Activated T-cell treated with anti-CD3 and anti-CD28 coated beads, Interleukin-2, amount 50 U/mL, for 4 hours (primary cell): ENCODE measurements at regions not wholly inside any gene's neighbourhood (a gene's known extent, or its start where the extent isn't known, plus 50 kb on each side); places are given as distances from the start of the nearest gene placed in this dataset.

ENCODE experiments used
- ATAC-seq, 2 donors: fragments of 200-7000 bp; cut with Tn5 transposase; one replicate each; pipeline ENCODE4 v1.10.0; 2021
- DNase-seq: peaks from one replicate; pipeline ENCODE4 v3.0.0-alpha.2; 2020
- H3K27me3 Mint-ChIP-seq: one replicate; pipeline ENCODE4 v1.8.0; 2021; ENCODE audit warnings: low read depth, mixed read lengths
- H3K36me3 Mint-ChIP-seq: one replicate; pipeline ENCODE4 v1.8.0; 2022; ENCODE audit warnings: mixed read lengths; ENCODE audit not compliant: insufficient read depth
- H3K4me1 Mint-ChIP-seq: one replicate; pipeline ENCODE4 v1.8.0; 2021; ENCODE audit warnings: low read depth, mixed read lengths
- H3K4me3 Mint-ChIP-seq: one replicate; pipeline ENCODE4 v1.8.0; 2021; ENCODE audit warnings: mild to moderate bottlenecking, moderate library complexity, mixed read lengths
- H3K9me3 Mint-ChIP-seq: one replicate; pipeline ENCODE4 v1.8.0; 2021; ENCODE audit warnings: mixed read lengths

DNA sequence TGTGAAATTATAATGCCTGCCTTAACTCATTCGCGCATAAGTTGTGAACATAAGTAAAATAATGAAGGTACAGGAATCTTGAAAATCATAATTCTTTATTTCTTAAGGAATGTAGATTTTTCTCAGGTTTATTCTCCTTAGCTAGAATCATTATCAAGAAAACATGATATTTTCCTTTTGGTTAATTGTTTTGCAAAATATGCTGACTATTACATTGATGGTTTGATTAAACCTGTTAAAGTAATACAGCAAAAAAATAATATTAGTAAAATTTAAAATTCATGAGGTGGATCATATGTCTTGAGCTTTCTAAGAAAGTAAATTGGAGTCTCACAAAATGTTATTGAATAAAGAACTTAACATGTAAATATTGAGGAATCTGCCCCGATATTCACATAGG is 178.7 kb upstream of the TRAM1L1 start:
- Mint-ChIP-seq H3K36me3 (no peaks in the 10 kb centered on the region), H3K9me3 (peaks cover 10% of the 10 kb centered on the region), H3K4me1 (no peaks in the 10 kb centered on the region), H3K4me3 (no peak overlapping the region), H3K27me3 (no peaks in the 10 kb centered on the region)
- no peak for ATAC-seq
- no peak for DNase-seq

DNA sequence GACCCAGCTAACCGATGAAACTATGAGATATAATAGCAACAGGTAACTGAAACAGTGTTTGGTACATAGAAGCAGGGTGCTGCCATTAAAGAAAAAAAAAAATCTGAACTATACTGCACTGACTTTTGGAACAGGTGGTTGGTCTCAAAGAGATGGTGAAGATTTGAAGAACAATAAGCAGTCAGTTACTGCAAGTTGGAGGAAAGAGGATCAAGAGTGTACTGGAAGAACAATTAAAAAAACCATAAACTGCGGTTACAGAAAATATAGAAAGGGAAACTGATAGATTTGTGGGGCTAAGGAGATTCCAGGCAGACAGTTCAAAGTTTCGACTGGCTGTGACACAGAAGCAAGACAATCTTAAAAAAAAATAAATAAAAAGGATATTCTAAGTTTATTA is 181.9 kb upstream of the TRAM1L1 start:
- Mint-ChIP-seq H3K4me3 (no peak overlapping the region), H3K27me3 (no peaks in the 10 kb centered on the region), H3K4me1 (no peaks in the 10 kb centered on the region), H3K36me3 (no peaks in the 10 kb centered on the region), H3K9me3 (peaks cover 10% of the 10 kb centered on the region)
- DNase-seq: no peak
- ATAC-seq: no peak

DNA sequence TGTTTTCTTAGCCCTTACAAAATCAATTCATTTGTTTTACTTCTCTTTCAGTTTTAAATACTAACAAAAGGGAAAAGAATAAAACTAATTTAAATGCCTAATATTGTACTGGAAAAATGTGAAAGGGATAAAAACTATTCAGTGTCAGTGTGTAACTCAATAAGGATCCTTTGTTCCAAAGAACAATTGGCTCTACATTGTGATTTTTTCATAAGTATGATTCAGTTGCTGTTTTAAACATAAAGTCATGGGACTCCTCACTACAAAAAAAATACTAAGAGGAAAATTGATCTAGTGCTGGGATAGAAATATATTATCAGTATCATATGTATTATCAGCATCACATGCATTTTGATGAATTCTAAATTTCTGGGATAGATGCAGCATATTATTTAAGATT is 199.4 kb upstream of the TRAM1L1 start:
- Mint-ChIP-seq H3K9me3 (no peaks in the 10 kb centered on the region), H3K27me3 (no peaks in the 10 kb centered on the region), H3K36me3 (no peaks in the 10 kb centered on the region), H3K4me3 (no peak overlapping the region), H3K4me1 (no peaks in the 10 kb centered on the region)
- DNase-seq (no peak), ATAC-seq (no peak)

DNA sequence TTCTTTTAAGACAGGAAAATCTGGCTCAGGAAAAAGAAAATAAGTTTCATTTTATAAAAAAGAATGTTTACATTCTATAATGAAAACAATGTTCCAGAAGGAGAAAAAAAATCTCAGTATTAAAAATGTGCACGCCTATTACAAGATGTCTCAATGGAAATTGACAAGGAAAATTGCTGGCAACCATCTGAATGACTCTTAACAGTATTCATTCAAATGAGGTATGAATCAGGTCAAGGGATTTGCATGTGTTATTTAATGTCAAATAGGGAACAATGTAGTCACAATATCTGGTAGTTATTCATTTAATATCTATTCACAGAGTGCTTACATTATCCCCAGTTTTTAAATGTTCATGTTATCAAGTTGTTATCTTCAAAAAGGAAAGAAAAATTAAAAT is 208.4 kb upstream of the TRAM1L1 start:
- ATAC-seq (no peak), DNase-seq (no peak)
- no peak overlapping the region for H3K4me3 Mint-ChIP-seq
- no peaks in the 10 kb centered on the region for H3K27me3 Mint-ChIP-seq
- H3K36me3 Mint-ChIP-seq: no peaks in the 10 kb centered on the region
- H3K4me1 Mint-ChIP-seq: no peaks in the 10 kb centered on the region
- no peaks in the 10 kb centered on the region for H3K9me3 Mint-ChIP-seq

DNA sequence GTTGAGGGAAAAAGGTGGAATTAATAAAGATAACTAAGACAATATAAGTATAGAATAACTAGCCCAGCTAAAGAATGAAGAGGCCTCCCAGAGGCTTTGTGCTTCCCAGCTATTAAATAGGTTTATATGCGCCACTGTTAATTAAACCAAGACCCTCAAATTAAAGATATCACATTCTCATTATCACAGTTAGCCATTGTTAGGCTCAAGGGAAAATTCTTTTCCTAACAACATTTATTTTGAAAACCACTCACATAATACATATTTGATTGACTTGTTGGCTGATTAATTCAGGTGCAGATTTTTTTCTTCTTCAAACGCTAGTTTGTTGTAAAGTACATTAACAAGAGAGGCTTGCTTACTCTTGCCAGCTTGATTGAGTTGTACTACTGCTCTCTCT is 216.8 kb upstream of the TRAM1L1 start:
- Mint-ChIP-seq H3K27me3 (no peaks in the 10 kb centered on the region), H3K36me3 (no peaks in the 10 kb centered on the region), H3K4me1 (no peaks in the 10 kb centered on the region), H3K4me3 (no peak overlapping the region), H3K9me3 (peaks cover 14% of the 10 kb centered on the region)
- DNase-seq (no peak), ATAC-seq (no peak)

DNA sequence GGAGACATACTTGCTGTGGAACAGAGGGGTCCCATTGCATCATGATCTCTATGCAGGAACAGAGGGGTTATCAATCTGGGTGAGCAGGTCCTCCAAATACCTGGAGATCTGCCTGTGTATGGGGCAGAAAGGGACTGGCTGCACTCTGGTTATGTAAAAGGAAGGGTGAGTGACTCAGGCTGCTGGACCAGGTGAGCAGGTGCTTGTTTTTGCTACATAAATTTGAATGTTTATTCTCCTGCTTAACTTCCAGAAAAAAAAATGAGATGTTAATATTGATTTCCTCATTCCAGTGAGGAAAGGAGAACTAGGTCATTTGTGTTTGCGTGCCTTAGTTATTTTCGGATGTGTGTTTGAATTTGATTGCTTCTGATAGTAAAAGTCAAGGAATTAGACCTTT is 225.8 kb upstream of the TRAM1L1 start:
- Mint-ChIP-seq H3K4me1 (no peaks in the 10 kb centered on the region), H3K36me3 (no peaks in the 10 kb centered on the region), H3K9me3 (peaks cover 20% of the 10 kb centered on the region), H3K4me3 (no peak overlapping the region), H3K27me3 (no peaks in the 10 kb centered on the region)
- ATAC-seq: no peak
- no peak for DNase-seq

DNA sequence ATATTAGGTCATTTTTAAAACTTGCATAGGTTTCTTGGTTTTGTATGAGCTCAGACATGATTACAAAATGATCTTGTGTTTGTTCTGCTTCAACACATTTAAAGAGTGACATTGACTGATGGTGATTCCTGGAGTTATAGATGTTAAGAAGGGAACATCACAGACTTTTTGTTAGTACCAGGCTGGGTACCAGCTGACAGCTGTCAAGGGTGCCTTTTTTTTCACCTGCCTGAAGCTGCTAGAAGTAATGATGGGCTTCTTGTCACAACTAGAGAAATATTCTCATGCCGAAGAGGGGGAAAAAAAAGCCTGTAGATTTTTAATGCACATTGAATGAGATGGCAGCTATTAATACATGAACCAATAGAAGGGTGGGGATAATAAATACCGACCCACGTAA is 226.6 kb upstream of the TRAM1L1 start:
- no peak overlapping the region for H3K4me3 Mint-ChIP-seq
- H3K9me3 Mint-ChIP-seq: peaks cover 14% of the 10 kb centered on the region
- no peak for DNase-seq
- H3K27me3 Mint-ChIP-seq: no peaks in the 10 kb centered on the region
- no peaks in the 10 kb centered on the region for H3K36me3 Mint-ChIP-seq
- no peak for ATAC-seq
- no peaks in the 10 kb centered on the region for H3K4me1 Mint-ChIP-seq

DNA sequence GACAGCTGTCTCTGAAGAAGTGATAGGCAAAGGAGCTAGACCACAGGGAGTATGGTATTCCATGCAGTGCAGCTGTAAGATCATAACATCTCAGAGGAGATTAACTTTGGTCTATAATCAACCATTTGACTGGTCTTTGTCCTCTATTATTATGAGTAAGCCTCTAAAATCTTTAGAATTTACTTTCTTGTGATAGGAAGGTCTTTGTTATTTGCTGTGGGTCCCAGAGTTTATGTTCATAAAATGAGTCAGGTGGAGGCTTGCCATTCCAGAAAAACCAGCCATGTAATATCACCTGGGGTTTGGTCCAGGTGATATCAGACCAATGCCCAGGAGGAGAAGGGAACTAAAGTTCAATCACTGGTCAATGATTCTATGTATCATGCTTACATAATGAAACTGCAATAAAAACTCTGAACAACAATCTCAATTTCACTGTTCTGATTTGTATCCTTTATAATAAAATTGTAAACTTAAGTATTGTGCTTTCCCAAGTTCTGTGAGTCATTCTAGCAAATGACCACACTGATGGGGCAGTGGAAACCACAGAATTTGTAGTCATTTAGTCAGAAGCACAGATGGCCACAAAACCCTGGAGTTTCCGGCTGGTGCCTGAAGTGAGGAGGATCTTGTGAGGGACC is 239.6 kb upstream of the TRAM1L1 start:
- H3K36me3 Mint-ChIP-seq: no peaks in the 10 kb centered on the region
- peaks cover 12% of the 10 kb centered on the region for H3K9me3 Mint-ChIP-seq
- no peak for ATAC-seq
- no peak overlapping the region for H3K4me3 Mint-ChIP-seq
- H3K4me1 Mint-ChIP-seq: no peaks in the 10 kb centered on the region
- no peak for DNase-seq
- no peaks in the 10 kb centered on the region for H3K27me3 Mint-ChIP-seq

DNA sequence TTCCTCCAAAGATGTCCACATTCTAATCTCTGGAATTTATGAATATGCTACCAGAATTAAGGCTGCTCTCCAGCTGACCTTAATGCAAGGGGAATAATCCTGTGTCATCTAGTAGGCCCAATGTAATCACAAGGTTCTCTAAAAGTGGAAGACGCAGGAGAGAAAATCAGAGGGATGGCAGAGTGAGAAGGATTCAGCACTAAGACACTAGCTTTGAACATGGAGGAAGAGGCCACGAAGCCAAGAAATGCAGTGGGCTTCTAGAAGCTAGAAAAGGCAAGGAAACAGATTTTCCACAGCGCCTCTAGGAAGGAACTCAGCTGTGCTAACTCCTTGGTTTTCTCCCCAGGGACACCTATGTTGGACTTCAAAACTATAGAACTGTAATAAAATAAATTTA is 240.7 kb upstream of the TRAM1L1 start:
- Mint-ChIP-seq H3K9me3 (peaks cover 12% of the 10 kb centered on the region), H3K4me3 (no peak overlapping the region), H3K4me1 (no peaks in the 10 kb centered on the region), H3K36me3 (no peaks in the 10 kb centered on the region), H3K27me3 (no peaks in the 10 kb centered on the region)
- no peak for ATAC-seq
- no peak for DNase-seq

DNA sequence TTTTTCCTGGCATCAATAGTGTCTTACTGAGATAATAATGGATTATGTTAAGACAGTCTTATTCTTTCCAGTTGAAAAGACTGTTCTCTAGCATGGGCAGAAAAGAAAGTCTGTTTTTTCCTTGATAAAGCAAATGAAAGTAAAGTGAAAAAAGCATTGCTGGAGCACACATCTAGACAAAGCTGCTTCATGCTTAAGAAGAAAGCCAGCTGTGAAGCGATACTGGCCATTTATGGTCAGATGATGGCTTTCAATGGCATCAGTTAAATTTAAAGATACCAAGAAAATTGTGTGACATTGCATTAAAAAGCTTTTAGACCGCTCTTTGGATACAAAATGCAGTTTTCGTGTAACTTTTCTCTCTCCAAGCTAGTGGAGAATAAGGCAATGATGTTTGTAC is 242.1 kb upstream of the TRAM1L1 start:
- Mint-ChIP-seq H3K4me1 (no peaks in the 10 kb centered on the region), H3K27me3 (no peaks in the 10 kb centered on the region), H3K9me3 (peaks cover 12% of the 10 kb centered on the region), H3K4me3 (no peak overlapping the region), H3K36me3 (no peaks in the 10 kb centered on the region)
- no peak for ATAC-seq
- DNase-seq: no peak

DNA sequence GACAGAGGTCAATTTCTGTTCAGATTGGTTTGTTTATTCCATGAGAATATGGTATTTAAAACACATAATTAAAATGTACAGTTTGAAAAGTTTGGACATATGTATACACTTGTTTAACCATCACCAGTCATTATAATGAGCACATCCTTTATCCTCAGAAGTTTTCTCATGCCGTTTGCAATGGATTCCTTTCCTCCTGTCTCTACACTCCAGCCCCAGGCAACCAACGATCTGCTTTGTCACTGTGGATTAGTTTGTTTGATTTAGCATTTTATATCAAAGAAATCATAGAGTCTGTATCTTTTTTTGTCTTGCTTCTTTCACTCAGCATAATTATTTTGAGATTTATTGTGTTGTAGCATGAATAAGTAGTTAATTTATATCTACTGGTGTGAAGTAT is 243.0 kb upstream of the TRAM1L1 start:
- ATAC-seq (no peak), DNase-seq (no peak)
- H3K27me3 Mint-ChIP-seq: no peaks in the 10 kb centered on the region
- no peaks in the 10 kb centered on the region for H3K36me3 Mint-ChIP-seq
- H3K9me3 Mint-ChIP-seq: peaks cover 11% of the 10 kb centered on the region
- no peak overlapping the region for H3K4me3 Mint-ChIP-seq
- no peaks in the 10 kb centered on the region for H3K4me1 Mint-ChIP-seq

DNA sequence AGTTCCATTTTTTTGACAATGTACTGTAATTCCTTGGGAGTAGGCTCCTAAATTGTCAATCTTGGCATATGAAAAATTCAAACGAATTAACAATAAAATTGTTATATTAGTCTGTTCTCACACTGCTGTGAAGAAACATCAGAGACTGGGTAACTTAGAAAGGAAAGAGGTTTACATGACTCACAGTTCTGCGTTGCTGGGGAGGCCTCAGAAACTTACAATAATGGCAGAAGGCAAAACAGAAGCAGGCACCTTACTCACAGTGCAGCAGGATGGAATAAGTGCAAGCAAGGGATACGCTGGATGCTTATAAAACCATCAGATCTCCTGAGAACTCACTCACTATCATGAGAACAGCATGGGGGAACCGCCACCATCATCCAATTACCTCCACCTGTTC is 246.4 kb upstream of the TRAM1L1 start:
- Mint-ChIP-seq H3K27me3 (no peaks in the 10 kb centered on the region), H3K4me3 (no peak overlapping the region), H3K4me1 (no peaks in the 10 kb centered on the region), H3K36me3 (no peaks in the 10 kb centered on the region), H3K9me3 (no peaks in the 10 kb centered on the region)
- no peak for DNase-seq
- ATAC-seq: no peak

DNA sequence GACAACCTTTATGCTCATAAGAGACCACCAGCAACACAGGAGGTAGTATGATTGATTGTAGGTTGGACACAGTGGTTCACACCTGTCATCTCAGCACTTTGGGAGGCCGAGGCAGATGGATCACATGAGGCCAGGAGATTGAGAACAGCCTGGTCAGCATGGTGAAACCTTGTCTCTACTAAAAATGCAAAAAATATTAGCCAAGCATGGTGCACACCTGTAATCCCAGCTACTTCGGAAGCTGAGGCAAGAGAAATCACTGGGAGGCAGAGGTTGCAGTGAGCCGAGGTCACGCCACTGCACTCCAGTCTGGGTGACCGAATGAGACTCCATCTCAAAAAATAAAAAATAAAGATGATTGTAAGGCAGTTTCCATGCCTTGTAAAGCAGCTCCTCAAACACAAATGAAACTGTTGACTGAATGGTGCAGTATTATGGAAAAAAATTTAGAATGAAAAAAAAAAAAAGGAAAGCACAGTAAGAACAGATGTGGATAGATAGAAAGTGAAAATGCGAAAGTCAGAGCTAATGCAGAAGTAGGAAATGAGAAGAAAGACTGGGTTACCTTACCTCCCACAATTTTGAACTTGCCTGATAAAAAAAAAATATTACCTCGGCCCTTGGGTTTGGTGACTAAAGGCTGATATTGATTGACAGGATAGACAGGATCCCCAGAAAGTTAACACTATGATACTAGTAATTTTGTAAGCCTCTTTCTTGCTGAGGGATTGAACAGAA is 249.2 kb upstream of the TRAM1L1 start:
- ATAC-seq (no peak), DNase-seq (no peak)
- no peaks in the 10 kb centered on the region for H3K4me1 Mint-ChIP-seq
- no peaks in the 10 kb centered on the region for H3K27me3 Mint-ChIP-seq
- H3K36me3 Mint-ChIP-seq: no peaks in the 10 kb centered on the region
- no peaks in the 10 kb centered on the region for H3K9me3 Mint-ChIP-seq
- H3K4me3 Mint-ChIP-seq: no peak overlapping the region

DNA sequence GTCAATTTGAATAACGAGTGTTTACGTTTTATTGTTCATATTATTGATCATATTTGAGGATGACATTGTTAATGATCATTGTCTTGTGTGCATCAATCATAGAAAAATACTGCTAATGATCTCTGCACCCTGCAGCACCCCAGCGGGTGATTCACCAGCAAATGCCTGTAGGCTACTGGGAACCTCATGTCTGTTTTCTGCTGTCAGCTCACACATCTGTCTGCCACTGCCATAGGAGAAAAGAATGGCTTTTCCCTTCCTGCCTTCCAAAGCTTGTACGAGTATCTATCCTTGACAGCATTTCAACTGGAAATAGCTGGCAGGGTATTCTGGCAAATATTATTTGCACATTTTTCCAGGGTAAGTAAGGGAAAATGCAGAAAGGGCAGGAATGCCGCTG is 272.1 kb upstream of the TRAM1L1 start:
- no peaks in the 10 kb centered on the region for H3K4me1 Mint-ChIP-seq
- H3K4me3 Mint-ChIP-seq: no peak overlapping the region
- H3K27me3 Mint-ChIP-seq: no peaks in the 10 kb centered on the region
- H3K36me3 Mint-ChIP-seq: no peaks in the 10 kb centered on the region
- ATAC-seq (no peak), DNase-seq (no peak)
- H3K9me3 Mint-ChIP-seq: no peaks in the 10 kb centered on the region

DNA sequence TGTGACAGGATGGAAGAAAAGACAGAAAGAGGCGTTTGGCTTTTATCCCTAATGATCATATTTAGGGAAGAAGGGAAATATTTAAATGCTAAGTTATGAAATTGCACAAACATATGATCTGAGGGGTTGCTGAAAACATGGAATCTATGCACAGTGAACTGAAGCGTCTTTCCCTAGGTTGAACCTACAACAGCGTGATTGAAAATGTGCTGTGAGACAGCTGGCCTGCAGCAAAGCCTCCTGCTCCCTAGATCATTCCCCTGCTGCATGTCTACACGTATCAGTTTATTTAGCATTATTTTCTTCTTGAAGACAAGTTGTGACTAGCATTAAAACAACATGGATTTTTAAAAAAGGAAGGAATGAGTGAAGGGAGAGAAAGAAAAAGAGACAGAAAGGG is 272.5 kb upstream of the TRAM1L1 start:
- H3K36me3 Mint-ChIP-seq: no peaks in the 10 kb centered on the region
- no peaks in the 10 kb centered on the region for H3K27me3 Mint-ChIP-seq
- ATAC-seq: no peak
- H3K4me1 Mint-ChIP-seq: no peaks in the 10 kb centered on the region
- DNase-seq: no peak
- H3K4me3 Mint-ChIP-seq: no peak overlapping the region
- no peaks in the 10 kb centered on the region for H3K9me3 Mint-ChIP-seq
